GM12874 (cell line): ENCODE measurements at regions not wholly inside any gene's neighbourhood (a gene's known extent, or its start where the extent isn't known, plus 50 kb on each side); places are given as distances from the start of the nearest gene placed in this dataset.
A peak's percentile ranks its signal among the peaks of the same experiment; 100 is the strongest.

Experiments used
- CTCF ChIP-seq: IDR thresholded peaks from 2 replicates; pipeline ENCODE4 v1.5.1; 2011; ENCODE audit warnings: low read depth, mild to moderate bottlenecking, control low read depth, low read length, moderate library complexity; ENCODE audit not compliant: insufficient read depth

- no peak for TF ChIP-seq CTCF
These were observed 257.0 kb upstream of the BTBD3 start for GRCh38 chr20:11660673-11661072.

GRCh38 chr20:11671015-11671511, 246.6 kb upstream of the BTBD3 start:
- no peak for TF ChIP-seq CTCF

GRCh38 chr20:11672959-11673358, 244.7 kb upstream of the BTBD3 start:
- TF ChIP-seq CTCF = no peak

GRCh38 chr20:11675920-11676629, 241.6 kb upstream of the BTBD3 start:
- no peak for TF ChIP-seq CTCF

GRCh38 chr20:11676630-11677287, 240.9 kb upstream of the BTBD3 start:
- peak; percentile 57 for TF ChIP-seq CTCF

- no peak for TF ChIP-seq CTCF
These were observed 240.3 kb upstream of the BTBD3 start for GRCh38 chr20:11677428-11677827.

GRCh38 chr20:11677836-11678235, 239.9 kb upstream of the BTBD3 start:
- no peak for TF ChIP-seq CTCF
